K562 (cell line): ENCODE measurements at regions not wholly inside any gene's neighbourhood (a gene's known extent, or its start where the extent isn't known, plus 50 kb on each side); places are given as distances from the start of the nearest gene placed in this dataset.

Experiments used
- MYC ChIP-seq, 2 experiments: fragments of 250-450 bp in 1 of 2; sonication (Bioruptor Pico) in 1 of 2; IDR thresholded peaks; 2 replicates each; pipeline versions ENCODE4 v1.5.1 to v1.6.1; 2012 to 2021; ENCODE audit warnings: low read depth in 2 of 2, borderline replicate concordance in 1 of 2, improper control_type of control experiment in 1 of 2, low read length in 1 of 2, mild to moderate bottlenecking in 1 of 2, moderate library complexity in 1 of 2
- POLR2AphosphoS5 ChIP-seq: IDR thresholded peaks from 2 replicates; pipeline ENCODE4 v1.6.1; 2011; ENCODE audit warnings: mild to moderate bottlenecking, low read depth, low read length, moderate library complexity; ENCODE audit not compliant: control insufficient read depth, insufficient read depth
- TF ChIP-seq, protein P1 (sequence below): fragments of 250-450 bp; sonication (Bioruptor Pico); IDR thresholded peaks from 2 replicates; pipeline ENCODE4 v1.5.1; 2021; ENCODE audit warnings: mild to moderate bottlenecking
- TF ChIP-seq, protein P2 (sequence below): fragments of 450-650 bp; formaldehyde crosslinking; IDR thresholded peaks from 2 replicates; pipeline ENCODE4 v1.4.0; 2020; ENCODE audit warnings: mild to moderate bottlenecking, mixed read lengths

DNA sequence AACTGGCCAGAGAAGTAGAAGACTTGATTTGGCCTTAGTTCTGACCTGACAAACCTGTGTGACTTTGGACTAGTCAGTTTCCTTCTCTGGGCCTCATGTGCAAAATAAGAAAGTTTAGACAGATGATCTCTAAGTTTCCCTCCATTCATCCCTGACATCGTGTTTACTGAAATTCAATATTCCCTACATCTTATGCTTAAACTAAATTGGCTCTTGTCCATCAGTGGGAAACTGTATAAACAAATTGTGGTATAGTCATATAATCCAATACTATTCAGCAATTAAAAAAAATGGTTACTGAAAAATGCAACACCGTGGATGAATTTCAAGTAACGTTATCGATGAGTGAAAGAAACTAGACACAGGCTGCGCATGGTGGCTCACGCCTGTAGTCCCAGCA lies 64.4 kb upstream of the HRH1 start:
- TF ChIP-seq POLR2AphosphoS5 (no peak), MYC (IDR thresholded peaks at IDR 0.05; ENCODE audit: low read depth, low read length) (no peak), MYC (CRISPR knock-in tag; IDR thresholded peaks at IDR 0.05; ENCODE audit: borderline replicate concordance, low read depth) (no peak)
- TF ChIP-seq, protein P1, sequence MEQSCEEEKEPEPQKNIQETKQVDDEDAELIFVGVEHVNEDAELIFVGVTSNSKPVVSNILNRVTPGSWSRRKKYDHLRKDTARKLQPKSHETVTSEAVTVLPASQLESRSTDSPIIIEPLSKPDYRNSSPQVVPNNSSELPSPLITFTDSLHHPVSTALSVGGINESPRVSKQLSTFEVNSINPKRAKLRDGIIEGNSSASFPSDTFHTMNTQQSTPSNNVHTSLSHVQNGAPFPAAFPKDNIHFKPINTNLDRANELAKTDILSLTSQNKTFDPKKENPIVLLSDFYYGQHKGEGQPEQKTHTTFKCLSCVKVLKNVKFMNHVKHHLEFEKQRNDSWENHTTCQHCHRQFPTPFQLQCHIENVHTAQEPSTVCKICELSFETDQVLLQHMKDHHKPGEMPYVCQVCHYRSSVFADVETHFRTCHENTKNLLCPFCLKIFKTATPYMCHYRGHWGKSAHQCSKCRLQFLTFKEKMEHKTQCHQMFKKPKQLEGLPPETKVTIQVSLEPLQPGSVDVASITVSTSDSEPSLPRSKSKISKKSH (CRISPR knock-in tag): no peak
- TF ChIP-seq, protein P2, sequence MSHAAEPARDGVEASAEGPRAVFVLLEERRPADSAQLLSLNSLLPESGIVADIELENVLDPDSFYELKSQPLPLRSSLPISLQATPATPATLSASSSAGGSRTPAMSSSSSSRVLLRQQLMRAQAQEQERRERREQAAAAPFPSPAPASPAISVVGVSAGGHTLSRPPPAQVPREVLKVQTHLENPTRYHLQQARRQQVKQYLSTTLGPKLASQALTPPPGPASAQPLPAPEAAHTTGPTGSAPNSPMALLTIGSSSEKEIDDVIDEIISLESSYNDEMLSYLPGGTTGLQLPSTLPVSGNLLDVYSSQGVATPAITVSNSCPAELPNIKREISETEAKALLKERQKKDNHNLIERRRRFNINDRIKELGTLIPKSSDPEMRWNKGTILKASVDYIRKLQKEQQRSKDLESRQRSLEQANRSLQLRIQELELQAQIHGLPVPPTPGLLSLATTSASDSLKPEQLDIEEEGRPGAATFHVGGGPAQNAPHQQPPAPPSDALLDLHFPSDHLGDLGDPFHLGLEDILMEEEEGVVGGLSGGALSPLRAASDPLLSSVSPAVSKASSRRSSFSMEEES: no peak
